Right renal cortex interstitium (tissue), 3 donors: ENCODE measurements at regions not wholly inside any gene's neighbourhood (a gene's known extent, or its start where the extent isn't known, plus 50 kb on each side); places are given as distances from the start of the nearest gene placed in this dataset.
"Not testable (repeated sequence)": the region's sequence is repeated elsewhere in the genome, so short reads cannot be mapped to it uniquely, and the experiment has no call there.

Experiments
- DNase-seq, 3 donors: peaks; one replicate each; pipeline ENCODE4 v3.0.0-alpha.2; 2013; ENCODE audit warnings: low read depth in 3 of 3, low spot score in 2 of 3

GRCh38 chr13:65453982-65454381 is 1776.2 kb downstream of the PCDH9 start:
- no peak for DNase-seq

- no peak for DNase-seq
These were observed 1784.8 kb downstream of the PCDH9 start for GRCh38 chr13:65445340-65445739.

- no peak for DNase-seq
These were observed 1794.5 kb downstream of the PCDH9 start for GRCh38 chr13:65435590-65435989.

- DNase-seq, result no peak
These were observed 1812.2 kb downstream of the PCDH9 start for GRCh38 chr13:65417953-65418352.

- DNase-seq, result no peak
These were observed 1813.4 kb downstream of the PCDH9 start for GRCh38 chr13:65416784-65417183.

- no peak for DNase-seq
These were observed 1815.9 kb downstream of the PCDH9 start for GRCh38 chr13:65414187-65414586.

GRCh38 chr13:65411521-65411920 is 1818.6 kb downstream of the PCDH9 start:
- DNase-seq, result no peak

- no peak for DNase-seq
These were observed 1819.3 kb downstream of the PCDH9 start for GRCh38 chr13:65410791-65411190.

- DNase-seq, result no peak
These were observed 1828.8 kb downstream of the PCDH9 start for GRCh38 chr13:65401315-65401714.

GRCh38 chr13:65400702-65401101 is 1829.4 kb downstream of the PCDH9 start:
- DNase-seq, result no peak

- DNase-seq, result no peak
These were observed 1842.3 kb downstream of the PCDH9 start for GRCh38 chr13:65387743-65388347.

GRCh38 chr13:65378943-65379519 is 1851.1 kb downstream of the PCDH9 start:
- DNase-seq, result no peak

GRCh38 chr13:65378484-65378883 is 1851.7 kb downstream of the PCDH9 start:
- DNase-seq, result no peak

GRCh38 chr13:65368832-65369231 is 1861.3 kb downstream of the PCDH9 start:
- DNase-seq, result no peak

GRCh38 chr13:65353951-65354350 is 1876.2 kb downstream of the PCDH9 start:
- no peak for DNase-seq

- DNase-seq, result not testable (repeated sequence)
These were observed 1877.0 kb downstream of the PCDH9 start for GRCh38 chr13:65353150-65353549.

- no peak for DNase-seq
These were observed 1882.6 kb downstream of the PCDH9 start for GRCh38 chr13:65347420-65348030.

- no peak for DNase-seq
These were observed 1886.1 kb downstream of the PCDH9 start for GRCh38 chr13:65343898-65344663.

GRCh38 chr13:65342541-65343337 is 1887.4 kb downstream of the PCDH9 start:
- DNase-seq, result no peak

GRCh38 chr13:65339241-65339640 is 1890.9 kb downstream of the PCDH9 start:
- no peak for DNase-seq

- DNase-seq, result no peak
These were observed 1893.2 kb downstream of the PCDH9 start for GRCh38 chr13:65336916-65337315.
